ENCODE measurements at regions not wholly inside any gene's neighbourhood (a gene's known extent, or its start where the extent isn't known, plus 50 kb on each side); places are given as distances from the start of the nearest gene placed in this dataset.

DNA sequence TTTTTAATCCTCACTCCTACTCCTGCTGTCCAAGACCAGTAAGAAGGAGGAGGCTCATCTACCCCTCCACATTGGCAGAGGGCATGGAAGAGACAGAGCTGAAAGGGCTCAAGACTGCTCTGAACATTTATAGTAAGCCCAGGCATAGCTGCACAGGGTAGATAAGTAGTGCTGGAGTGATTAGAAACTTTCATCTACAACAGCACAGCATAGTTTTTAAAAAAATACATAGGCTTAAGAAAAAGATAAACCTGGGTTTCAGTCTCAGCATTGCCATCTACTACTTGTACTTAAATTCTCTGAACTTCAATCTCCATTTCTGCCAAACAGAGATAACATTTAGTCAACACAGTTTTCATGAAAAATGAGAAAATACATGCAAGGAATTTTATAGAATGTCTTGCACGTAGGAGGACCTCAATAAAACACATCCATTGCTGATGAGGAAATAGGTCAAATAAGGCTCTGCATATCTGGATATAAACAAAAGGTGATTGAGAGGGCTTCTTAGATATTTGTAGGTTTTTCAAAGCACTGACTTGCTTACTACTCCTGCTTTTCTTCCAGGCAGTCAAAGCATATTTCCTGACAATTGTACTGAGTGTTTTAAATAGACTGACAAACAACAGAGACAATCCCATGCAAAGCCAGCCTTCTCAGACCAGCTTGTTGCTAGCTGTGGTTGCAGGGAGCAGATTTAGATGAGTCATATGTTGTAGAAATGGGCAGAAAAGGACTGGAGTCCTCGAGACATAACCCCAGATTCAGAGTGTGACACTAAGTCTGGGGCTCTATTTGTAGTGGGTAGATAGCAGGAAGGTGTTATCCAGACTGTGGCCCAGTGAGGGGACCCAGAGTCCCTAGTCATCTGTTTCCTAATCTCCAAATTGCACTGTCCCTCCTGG, 107.4 kb upstream of the TAB2 start (continued):
- TF ChIP-seq NRF1 (conservative IDR thresholded peaks at IDR 0.05 in 1 of 2, IDR thresholded peaks at IDR 0.05 in 1 of 2) = no peak
- TF ChIP-seq RBM25 (IDR thresholded peaks at IDR 0.05; ENCODE audit: low read depth, low read length, severe bottlenecking) = no peak
- TF ChIP-seq ZNF699 (CRISPR knock-in tag; IDR thresholded peaks at IDR 0.05; ENCODE audit: insufficient replicate concordance) = no peak
- TF ChIP-seq ZC3H8 (IDR thresholded peaks at IDR 0.05) = no peak
- no peak for TF ChIP-seq FOXP4 (CRISPR knock-in tag; IDR thresholded peaks at IDR 0.05; ENCODE audit: borderline replicate concordance)
- no peak for TF ChIP-seq KLF1 (tag; IDR thresholded peaks at IDR 0.05)
- no peak for TF ChIP-seq NCOA2 (IDR thresholded peaks at IDR 0.05; ENCODE audit: partially characterized antibody in 2 of 2)
- TF ChIP-seq IFI16 (CRISPR knock-in tag; IDR thresholded peaks at IDR 0.05) = no peak
- no peak for TF ChIP-seq PTTG1 (tag; IDR thresholded peaks at IDR 0.05; ENCODE audit: low read depth)
- TF ChIP-seq NCOA6 (IDR thresholded peaks at IDR 0.05) = no peak
- no peak for TF ChIP-seq BCOR (IDR thresholded peaks at IDR 0.05)
- TF ChIP-seq ETS2 (tag; IDR thresholded peaks at IDR 0.05; ENCODE audit: borderline replicate concordance, poor library complexity, severe bottlenecking) = no peak
- no peak for TF ChIP-seq ATF6 (CRISPR knock-in tag; IDR thresholded peaks at IDR 0.05)
- TF ChIP-seq SAFB (IDR thresholded peaks at IDR 0.05; ENCODE audit: borderline replicate concordance, low read depth, low read length) = no peak
- no peak for TF ChIP-seq ZNF184 (CRISPR knock-in tag; IDR thresholded peaks at IDR 0.05)
- TF ChIP-seq CBFA2T3 (IDR thresholded peaks at IDR 0.05) = peak; percentile 86
- no peak for TF ChIP-seq EZH2 (IDR thresholded peaks at IDR 0.05; ENCODE audit: borderline replicate concordance, low read depth, low read length)
- TF ChIP-seq, protein P1, sequence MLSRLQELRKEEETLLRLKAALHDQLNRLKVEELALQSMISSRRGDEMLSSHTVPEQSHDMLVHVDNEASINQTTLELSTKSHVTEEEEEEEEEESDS (CRISPR knock-in tag; IDR thresholded peaks at IDR 0.05) = no peak
- no peak for TF ChIP-seq PURB (CRISPR knock-in tag; IDR thresholded peaks at IDR 0.05; ENCODE audit: low read depth)
- no peak for TF ChIP-seq CCAR2 (IDR thresholded peaks at IDR 0.05; ENCODE audit: low read depth, low read length)
- TF ChIP-seq ZNF274 (IDR thresholded peaks at IDR 0.05; ENCODE audit: borderline replicate concordance, low read depth, low read length) = no peak
- TF ChIP-seq LEF1 (IDR thresholded peaks at IDR 0.05) = no peak
- no peak for TF ChIP-seq KAT8 (IDR thresholded peaks at IDR 0.05; ENCODE audit: low read depth)
- TF ChIP-seq LARP7 (IDR thresholded peaks at IDR 0.05) = no peak
